MV-4-11 (cell line): ENCODE measurements at regions not wholly inside any gene's neighbourhood (a gene's known extent, or its start where the extent isn't known, plus 50 kb on each side); places are given as distances from the start of the nearest gene placed in this dataset.
A peak's percentile ranks its signal among the peaks of the same experiment; 100 is the strongest.
"Not testable (repeated sequence)": the region's sequence is repeated elsewhere in the genome, so short reads cannot be mapped to it uniquely, and the experiment has no call there.

Experiments used
- DNase-seq: peaks from one replicate; lab custom pipeline; 2025; lab: John Stamatoyannopoulos, UW

DNA sequence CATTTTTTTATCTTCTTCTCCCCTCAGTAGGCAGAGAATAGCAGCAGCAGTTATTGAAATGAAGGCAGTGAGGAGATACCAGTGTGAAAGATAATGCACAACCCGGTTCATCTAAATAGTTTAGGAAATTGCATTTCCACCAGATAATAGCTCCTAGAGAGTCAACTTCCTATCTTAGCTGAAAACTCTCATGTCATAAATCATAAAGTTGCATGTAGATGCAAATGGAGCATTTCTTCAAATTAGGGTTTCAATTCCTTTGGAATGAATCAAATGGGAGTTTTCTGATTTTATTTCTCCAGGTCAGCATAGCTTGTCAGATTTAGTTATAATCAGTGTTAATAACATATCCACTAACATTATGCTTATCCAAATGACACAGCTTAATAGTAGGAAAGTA lies 335.3 kb downstream of the CNTNAP4 start:
- no peak for DNase-seq

DNA sequence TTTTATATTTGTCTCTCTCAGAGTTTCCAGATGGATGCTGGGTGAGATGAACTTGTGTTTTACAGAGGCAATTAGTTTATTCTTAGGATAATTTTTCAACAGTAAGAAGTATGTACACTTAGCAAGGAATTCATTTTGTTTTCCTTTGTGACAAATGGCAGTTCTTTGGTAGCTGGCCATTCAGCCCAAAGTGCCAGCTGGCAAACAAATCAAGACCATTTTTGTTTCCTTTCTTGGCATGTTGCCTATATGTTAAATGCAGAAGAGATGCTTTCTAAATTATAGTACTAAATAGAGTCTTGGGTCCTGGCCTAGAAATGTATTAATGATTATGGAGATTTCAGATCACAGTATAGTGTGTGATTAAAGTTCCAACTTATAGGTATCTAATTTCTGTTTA lies 337.1 kb downstream of the CNTNAP4 start:
- no peak for DNase-seq

DNA sequence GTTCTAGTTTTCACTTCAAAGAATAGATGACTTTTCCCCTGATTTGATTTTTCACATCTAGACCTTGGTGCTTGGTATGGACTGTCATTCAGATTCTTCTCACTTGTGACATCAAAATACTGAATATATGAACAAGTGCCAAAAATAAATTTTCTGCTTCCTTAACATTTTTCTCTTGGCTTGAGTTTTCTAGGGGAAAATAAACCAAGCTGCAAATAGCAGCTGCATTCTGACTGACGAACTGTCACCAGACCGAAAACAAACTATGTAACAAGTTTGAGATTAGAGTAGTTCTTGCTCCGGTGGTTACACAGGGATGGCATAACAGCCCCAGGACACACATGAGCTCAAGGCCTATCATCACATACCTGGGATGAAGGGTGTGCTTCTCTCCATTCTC lies 345.7 kb downstream of the CNTNAP4 start:
- DNase-seq = no peak

DNA sequence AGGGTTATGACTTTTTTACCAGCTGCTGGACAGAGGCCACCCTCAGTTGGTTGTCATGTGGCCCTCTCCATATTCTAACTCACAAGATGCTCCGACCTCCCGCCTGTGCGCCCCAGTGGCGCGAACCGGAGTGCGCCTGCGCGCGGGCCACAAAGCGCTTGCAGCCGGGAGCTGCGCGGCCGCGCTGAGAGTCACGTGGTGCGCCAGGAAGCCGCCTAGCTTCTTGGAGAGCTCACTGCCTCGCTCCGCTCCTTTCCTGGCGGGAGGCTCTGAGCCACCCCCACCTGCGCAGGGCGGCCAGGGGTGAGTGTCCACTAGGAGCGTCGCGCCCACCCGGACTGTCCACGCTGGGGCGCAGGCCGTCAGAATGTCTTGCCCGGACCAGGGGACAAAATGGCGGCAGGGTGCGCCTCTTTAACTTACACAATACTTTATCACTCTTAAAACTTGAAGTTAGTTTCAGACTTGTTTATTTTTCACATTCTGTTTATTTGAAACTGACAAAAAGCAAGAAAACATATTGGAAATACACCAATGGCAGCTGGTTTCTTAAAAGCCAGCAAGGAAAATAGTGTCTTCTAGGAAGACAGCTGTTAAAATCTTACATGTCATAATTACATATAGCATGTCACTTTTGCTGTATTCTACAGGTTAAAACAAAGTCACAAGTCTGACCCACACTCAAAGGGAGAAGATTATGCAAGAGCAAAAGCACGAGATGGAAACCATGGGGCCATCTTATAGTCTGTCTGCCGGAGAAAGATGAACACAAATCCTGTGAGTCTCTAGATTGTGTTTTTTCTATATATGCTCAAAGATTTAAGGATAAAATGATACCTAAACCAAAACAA lies 357.9 kb downstream of the CNTNAP4 start:
- DNase-seq = no peak

DNA sequence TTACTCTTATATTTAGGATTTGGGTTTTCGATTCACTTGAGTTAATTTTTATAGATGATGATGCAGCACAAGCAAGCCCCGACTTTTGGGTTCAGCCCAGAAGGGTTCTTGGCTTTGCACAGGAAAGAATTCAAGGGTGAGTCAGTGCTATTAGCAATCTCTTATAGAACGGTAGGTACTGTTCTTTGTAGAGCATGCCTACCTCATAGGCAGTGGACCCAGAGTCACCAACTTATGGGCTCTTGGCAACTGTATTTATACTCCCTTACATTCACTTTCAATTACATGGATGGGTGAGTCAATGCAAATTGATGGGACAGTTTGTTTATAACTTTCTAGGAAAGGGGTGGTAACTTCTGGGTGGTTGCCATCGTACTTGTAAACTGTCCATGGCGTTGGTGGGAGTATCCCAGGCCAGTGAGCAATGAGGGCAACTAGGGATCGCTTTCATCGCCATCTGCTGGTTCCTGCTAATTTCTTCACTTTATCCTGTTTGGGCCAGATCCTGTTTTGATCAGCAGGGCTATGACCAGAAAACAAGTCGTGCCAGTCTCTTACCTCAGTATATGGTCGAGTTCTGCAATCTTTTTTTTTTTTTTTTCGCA lies 362.6 kb downstream of the CNTNAP4 start:
- peak; percentile 27 for DNase-seq

DNA sequence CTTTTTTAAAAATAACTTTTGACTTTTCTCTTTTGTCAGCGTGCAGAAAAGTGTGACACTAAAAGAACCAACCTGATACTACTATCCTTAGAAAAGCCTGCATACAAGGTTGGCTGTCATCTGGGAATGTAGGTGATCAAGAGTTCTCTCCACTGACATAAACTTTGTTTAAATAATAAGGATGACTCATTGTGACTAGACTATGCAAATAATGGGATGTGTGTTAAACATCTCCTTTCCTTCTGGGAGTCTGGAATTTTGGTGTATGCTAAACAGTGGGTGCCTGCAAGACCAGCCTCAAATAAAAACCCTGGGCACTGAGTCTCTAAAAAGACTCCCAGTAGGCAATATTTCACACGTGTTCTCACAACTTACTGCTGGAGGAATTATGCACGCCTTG lies 373.4 kb downstream of the CNTNAP4 start:
- no peak for DNase-seq

DNA sequence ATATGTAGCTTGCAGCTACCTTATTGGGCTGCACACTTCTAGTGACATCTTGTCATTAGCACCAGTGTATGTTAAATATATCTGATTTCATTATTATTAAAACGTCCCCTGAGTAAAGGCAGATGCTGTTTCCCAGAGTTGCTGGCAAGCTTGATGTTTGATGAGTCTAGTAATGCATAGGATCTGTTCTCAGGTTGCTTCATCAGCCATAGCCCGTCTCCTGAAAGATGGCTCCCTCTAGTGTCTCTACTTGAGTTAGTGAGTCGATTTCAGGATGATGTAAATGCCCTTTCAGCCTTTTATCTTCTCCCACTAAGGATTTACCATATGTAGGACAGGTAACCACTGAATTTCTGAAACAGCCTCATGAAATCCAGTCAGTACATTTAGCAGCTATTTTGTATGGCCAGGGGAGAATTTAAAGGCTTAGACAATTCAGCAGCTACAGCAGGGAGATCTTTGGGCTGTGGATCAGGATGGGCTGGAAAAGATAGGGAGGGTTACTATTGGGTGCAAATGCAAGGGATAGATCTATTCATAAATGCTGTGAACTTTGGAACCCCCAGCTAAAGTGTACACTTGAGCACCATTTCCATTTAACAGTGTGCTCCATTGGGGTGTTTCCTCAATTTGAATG lies 376.3 kb downstream of the CNTNAP4 start:
- peak; percentile 40 for DNase-seq

DNA sequence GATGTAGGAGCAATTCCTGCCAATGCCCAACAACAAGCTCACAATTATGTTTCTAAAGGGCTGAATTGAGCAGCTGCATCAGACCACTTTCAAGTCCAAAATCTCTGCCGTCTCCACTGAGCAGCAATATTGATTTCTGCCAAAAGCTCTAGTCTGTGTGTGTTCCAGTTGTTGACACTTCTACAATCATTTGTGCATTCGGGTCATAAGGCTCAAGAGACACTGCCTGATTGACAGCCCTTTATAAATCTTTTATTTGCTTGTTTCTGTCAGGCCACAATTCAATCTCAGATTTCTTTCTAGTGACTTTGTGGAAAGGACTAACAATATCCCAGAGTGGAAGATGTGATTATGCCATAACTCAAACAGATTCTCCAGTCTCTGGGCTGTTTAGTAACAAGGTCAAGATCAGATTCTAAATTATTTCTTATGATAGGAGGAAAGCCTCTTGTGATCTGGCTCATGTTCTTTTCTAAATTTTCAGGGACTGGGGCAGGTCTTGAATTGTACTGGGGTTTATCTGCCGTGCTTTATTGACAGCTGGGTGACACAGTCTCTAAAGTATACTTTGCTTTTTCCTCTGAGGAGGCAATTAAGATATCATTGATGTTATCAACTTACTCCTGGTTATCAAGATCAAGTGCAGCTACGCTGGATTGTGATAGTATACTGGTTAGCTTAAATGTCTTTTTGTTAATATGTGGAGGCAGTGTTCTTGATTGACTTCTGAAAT lies 377.1 kb downstream of the CNTNAP4 start:
- DNase-seq = no peak

DNA sequence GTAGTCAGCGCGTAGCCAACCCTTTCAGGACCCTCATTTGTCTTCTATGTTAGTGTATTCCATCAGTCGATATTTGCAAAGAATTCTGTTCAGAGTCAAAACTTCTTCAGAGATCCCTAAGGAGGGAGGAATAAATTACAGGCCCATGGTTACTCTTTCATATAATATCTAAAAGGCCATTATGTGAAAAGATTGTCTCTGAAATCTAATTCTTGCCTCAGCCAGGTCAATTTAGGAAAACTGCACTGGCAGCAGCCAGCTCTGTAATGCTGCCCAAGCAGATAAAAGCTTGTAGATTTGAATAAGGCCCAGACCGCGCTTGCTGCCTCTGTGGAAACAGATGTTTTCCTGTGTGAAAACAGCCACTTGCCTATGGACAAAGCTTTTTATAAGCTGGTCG lies 379.8 kb downstream of the CNTNAP4 start:
- no peak for DNase-seq

DNA sequence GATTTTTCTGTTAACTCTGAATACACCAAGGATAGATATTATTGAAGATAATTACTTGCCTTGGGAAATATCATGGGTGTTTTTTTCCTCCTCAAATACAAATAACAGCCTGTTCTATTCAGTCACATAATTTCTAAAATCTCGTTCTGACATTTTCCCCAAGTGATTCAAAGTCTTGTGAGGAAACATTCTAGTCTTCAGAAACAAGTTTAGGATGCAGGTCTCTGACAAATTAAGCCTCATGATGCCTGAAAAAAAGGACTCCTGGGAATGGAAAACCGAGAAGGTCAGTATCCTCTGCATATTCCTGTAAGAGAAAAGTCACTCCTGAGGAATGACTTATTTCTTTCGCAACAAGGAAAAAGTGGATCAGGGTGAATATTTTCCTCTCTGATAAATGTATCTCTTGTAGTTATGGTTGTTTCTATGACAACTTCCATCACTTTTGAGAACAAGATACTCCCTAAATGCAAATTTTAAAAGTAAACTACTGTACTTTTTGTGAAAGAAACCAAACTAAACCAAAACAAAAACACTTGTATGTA lies 384.6 kb downstream of the CNTNAP4 start:
- no peak for DNase-seq

DNA sequence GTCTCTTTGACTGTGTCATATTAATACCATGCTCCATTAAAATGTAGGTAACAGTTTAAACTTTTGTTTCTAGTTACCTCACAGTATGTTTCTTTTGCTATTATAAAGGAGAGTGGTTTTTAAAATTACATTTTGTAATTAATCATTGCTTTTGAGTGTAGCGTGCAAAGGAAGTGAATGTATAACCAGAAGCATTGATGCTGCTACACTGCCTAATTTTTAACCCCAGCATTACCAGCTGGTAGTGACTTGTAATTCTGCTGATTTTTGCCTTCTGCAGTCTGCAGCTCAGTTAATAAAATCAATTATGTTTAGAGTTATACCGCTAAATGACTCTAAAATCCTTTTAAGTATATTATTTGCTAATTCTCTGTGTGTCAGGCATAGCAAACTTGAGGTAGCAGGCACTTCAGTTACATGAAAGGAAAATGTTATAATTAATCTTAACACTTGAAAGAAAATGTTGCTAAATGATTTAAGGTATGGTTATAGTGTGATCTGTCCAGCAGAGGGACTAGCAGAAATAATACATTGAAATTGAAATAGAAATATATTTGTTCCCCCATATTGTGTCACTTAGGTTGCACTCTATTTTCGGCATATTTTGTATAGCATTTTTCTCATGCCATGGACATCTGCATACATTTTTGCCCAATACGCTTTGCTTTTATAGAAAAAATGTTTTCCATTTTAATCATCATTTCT lies 388.5 kb downstream of the CNTNAP4 start:
- DNase-seq = no peak

DNA sequence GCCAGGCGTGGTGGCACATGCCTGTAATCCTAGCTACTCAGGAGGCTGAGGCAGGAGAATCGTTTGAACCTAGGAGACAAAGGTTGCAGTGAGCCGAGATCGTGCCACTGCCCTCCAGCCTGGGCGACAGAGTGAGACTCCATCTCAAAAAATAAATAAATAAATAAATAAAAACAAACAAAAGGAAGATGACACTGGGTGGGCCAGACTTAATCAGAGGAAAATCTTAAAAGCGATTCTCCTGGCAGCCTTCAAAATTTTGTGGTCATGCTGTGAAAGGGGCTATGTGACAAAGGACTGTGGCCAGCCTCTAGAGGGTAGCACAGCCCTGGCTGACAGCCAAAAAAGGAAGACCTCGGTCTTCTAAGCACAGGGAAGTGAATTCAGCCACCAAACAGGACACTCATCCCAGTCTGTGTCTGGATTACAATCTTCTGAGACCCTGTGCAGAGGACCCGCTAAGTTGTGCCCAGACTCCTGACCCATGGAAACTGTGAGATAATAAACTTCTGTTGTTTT lies 391.1 kb downstream of the CNTNAP4 start:
- no peak for DNase-seq

DNA sequence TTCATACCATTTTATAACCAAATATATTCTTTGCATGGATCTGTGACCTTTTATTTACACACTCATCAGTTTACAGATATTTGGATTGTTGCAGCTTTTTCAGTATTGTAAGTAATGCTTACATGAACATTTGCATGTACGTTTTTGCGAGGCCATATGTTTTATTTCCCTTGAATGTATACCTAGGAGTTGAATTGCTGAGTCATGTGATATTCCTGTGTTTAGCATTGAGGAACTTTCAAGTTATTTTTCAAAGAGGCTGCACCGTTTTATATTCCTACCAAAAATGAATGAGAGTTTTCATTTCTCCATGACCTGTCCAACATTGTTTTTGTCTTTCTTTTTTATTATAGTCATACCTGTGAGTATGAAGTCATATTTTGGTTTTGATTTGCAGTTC lies 392.1 kb downstream of the CNTNAP4 start:
- no peak for DNase-seq

DNA sequence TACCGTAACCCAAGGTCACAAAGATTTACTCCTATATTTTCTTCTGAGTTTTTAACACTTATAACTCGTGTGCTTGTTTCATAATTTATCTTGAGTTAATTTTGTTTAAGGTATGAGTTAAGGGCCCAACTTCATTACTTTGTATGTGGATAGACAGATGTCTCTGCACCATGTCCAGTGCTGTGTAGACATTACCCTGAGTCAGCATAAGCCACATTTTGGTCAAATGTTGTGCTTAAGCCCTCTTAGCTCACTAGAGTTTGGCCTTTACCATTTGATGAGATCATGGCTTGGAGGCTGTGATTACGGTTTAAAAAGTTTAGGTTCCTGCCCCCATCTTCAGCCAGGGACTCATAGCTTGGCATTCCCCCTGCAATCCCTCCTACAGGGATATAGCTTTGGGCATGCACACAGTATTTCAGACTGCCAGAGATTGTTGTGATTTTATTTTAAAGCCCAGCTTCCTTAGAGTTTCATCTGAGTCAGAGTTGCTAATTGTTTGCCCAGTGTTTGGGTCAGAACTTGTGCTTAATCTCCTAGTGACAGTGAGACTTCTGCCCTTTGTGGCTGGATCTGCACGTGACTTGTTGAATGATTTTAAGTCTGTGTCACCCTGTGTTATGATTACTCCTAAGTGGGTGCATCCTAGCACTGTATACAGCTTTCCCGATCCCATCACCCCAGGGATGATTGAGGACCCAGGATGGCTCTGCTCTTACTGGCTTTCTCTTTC lies 393.1 kb downstream of the CNTNAP4 start:
- no peak for DNase-seq

DNA sequence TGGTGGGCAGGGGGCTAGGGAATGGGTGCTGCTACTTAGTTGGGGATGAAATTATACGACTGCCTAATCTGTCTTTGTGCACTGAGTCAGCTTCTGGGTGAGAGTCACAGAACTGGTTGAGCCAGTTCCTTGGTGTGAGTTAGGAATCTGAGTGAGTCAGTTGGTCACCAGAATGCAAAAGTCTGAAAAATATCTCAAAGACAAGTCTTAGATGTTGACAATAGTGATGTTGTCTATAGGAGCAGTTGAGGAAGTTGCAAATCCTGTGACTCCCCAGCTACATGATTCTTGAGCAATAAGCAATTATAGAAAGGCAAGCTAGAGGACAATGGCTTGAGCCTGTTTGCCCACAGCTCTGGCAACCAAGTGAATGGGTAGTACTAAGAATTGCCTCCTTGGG lies 399.2 kb downstream of the CNTNAP4 start:
- DNase-seq = peak; percentile 10

DNA sequence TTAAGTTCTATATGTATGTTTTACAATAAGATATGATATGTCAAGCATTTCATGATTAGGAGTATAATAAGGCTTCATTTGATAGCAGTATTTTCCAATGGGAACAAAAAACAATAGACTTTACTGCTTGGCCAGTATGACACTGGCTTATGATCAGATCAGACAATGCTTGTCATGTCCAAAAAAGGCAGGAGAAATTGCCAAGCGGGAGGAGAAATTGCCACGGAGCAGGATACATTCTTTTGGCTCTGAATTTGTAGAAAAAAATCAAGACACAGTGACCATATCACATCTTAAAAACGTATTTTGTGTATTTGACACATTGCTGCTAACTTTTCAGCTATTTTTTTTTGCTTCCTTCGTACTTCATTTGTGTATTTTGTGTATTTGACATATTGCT lies 404.1 kb downstream of the CNTNAP4 start:
- DNase-seq = no peak

DNA sequence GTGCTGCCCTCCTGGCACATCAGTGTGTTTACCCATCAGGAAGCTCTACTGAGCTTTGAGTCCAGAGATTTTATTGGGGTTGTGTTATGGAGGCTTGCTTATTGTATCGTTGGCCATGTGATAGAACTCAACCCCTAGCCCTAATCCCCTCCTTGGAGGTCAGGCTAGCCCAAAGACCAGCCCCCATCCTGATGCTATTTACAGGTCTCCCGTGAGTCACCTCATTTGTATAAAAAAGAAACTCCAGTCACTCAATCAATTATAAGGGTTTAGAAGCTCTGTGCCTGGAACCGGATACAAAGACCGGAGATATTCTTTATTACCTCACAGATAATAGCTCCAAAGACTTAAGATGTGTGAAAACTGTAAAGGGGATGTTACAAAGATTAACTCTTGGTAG lies 405.9 kb downstream of the CNTNAP4 start:
- DNase-seq = no peak

DNA sequence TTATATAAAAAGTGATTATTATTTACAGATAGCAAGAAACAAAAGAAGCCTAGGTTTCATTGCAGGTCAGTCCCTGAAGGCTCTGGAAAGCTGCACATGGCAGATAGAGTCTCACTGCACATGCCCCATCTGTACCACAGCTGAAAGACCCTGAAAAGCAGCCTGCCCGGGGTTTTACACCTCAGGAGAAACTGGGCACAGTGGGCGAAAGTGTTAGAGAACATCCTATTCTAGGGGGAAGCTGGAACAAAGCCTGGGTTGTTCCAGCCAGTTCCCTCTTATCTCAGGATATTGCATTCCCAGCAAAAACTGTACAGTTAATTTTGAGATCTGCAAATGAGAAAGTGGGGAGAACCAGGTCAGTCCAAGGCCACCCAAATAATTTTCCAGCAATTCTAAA lies 419.7 kb downstream of the CNTNAP4 start:
- no peak for DNase-seq

DNA sequence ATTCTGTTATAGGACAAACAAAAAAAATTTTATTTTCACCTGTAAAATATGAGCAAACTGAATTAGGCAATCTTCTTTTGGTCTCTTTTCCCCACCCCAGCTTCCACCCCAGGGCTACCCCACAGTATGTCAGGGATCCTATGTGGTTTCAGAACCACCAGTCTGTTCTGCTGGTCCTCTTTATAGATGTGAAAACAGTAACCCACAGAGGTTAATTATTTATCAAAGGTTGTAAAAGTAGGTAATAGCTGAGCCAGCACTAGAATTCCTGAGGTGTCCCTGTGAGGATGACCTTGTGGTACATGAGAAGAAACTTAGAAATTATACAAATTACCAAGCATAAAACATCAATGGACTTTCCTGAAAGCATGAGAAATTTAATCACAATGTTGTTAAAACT lies 428.7 kb downstream of the CNTNAP4 start:
- no peak for DNase-seq

DNA sequence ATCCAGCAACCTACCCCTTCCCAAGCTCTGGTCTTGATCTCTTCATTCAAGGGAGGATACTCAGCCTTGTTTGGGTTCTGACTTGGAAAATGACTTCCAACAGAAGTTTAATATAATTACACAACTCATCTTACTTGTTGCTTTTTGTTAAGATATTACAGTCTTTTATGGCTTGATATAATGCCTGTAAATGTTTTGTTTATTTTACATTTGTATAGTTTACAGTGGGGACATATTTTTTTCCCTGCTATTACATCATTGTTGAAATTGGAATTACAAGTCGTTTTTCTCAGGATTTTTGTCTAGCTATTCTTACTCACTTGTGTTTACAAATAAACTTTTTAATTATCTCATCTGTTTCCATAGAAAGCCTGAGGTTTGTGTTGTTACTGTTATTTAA lies 436.0 kb downstream of the CNTNAP4 start:
- DNase-seq = no peak

DNA sequence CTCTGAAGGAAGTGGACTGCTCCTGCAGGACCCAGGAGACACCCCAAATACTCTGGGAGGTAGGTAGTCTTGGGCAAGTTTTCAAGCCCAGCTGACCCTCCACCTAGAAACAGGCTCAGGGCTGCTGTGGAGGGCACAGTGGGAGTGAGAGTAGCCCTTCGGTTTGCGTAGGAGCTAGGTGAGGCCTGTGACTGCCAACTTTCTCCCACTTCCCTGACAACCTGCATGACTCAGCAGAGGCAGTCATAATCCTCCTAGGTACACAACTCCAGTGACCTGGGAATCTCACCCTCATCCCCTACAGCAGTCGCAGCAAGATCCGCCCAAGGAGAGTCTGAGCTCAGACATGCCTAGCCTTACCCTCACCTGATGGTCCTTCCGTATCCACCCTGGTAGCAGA lies 439.1 kb downstream of the CNTNAP4 start:
- not testable (repeated sequence) for DNase-seq
